ENCODE measurements at regions not wholly inside any gene's neighbourhood (a gene's known extent, or its start where the extent isn't known, plus 50 kb on each side); places are given as distances from the start of the nearest gene placed in this dataset.
A peak's percentile ranks its signal among the peaks of the same experiment; 100 is the strongest.
"Not testable (repeated sequence)": the region's sequence is repeated elsewhere in the genome, so short reads cannot be mapped to it uniquely, and the experiment has no call there.

- TF ChIP-seq ZNF184 (tag by site-specific recombination; IDR thresholded peaks at IDR 0.05) = no peak
- 0 out of 2 replicates have a peak, but pooled peaks have one; percentile 21 for TF ChIP-seq REST (tag by site-specific recombination; IDR thresholded peaks at IDR 0.05)
These were observed 277.1 kb upstream of the EYS start (continued) for GRCh38 chr6:65984089-65984488.

- CTCF ChIA-PET = no interaction called here
- Histone ChIP-seq H3K9me3 (ENCODE audit: control insufficient read depth, insufficient read depth, low read depth, low read length) (no peaks in the 10 kb centered on the region), H3K4me3 (ENCODE audit: low read depth, low read length) (no peak overlapping the region), H3K36me3 (ENCODE audit: control insufficient read depth in 2 of 2, insufficient read depth in 1 of 2, low read length in 2 of 2) (no peaks in the 10 kb centered on the region), H3K27ac (ENCODE audit: extremely low read depth, low read depth, low read length) (no peak overlapping the region), H3K4me1 (ENCODE audit: control insufficient read depth, insufficient read depth, low read length) (no peaks in the 10 kb centered on the region)
- POLR2A ChIA-PET = no interaction called here
- TF ChIP-seq ZNF654 (tag by site-specific recombination; IDR thresholded peaks at IDR 0.05; ENCODE audit: low read depth) = no peak
- TF ChIP-seq ZNF23 (tag by site-specific recombination; IDR thresholded peaks at IDR 0.05; ENCODE audit: borderline replicate concordance) = no peak
- TF ChIP-seq ZNF561 (tag by site-specific recombination; IDR thresholded peaks at IDR 0.05; ENCODE audit: borderline replicate concordance) = no peak
- TF ChIP-seq ZNF548 (tag by site-specific recombination; IDR thresholded peaks at IDR 0.05) = no peak
- no peak for TF ChIP-seq ZNF629 (tag by site-specific recombination; IDR thresholded peaks at IDR 0.05)
- no peak for TF ChIP-seq ZNF133 (tag by site-specific recombination; IDR thresholded peaks at IDR 0.05)
- TF ChIP-seq GLI4 (tag by site-specific recombination; IDR thresholded peaks at IDR 0.05) = no peak
- no peak for TF ChIP-seq ZNF18 (tag by site-specific recombination; IDR thresholded peaks at IDR 0.05)
- TF ChIP-seq ZNF449 (tag by site-specific recombination; IDR thresholded peaks at IDR 0.05) = no peak
- no peak for TF ChIP-seq ZBTB8A (tag by site-specific recombination; IDR thresholded peaks at IDR 0.05)
- no peak for TF ChIP-seq ZNF16 (tag by site-specific recombination; IDR thresholded peaks at IDR 0.05; ENCODE audit: low read depth)
- TF ChIP-seq PRDM1 (tag by site-specific recombination; IDR thresholded peaks at IDR 0.05) = no peak
These were observed 272.1 kb upstream of the EYS start for GRCh38 chr6:65979120-65979519.

- H3K4me3 ChIP-seq (ENCODE audit: low read depth, low read length); H3K4me1 ChIP-seq (ENCODE audit: control insufficient read depth, insufficient read depth, low read length); H3K27ac ChIP-seq (ENCODE audit: extremely low read depth, low read depth, low read length); CTCF ChIA-PET; H3K9me3 ChIP-seq (ENCODE audit: control insufficient read depth, insufficient read depth, low read depth, low read length); POLR2A ChIA-PET; H3K36me3 ChIP-seq (ENCODE audit: control insufficient read depth in 2 of 2, insufficient read depth in 1 of 2, low read length in 2 of 2): not testable (repeated sequence)
These were observed 264.2 kb upstream of the EYS start for GRCh38 chr6:65971252-65971651.

- Histone ChIP-seq H3K9me3 (ENCODE audit: control insufficient read depth, insufficient read depth, low read depth, low read length) (no peaks in the 10 kb centered on the region), H3K27ac (ENCODE audit: extremely low read depth, low read depth, low read length) (no peak overlapping the region), H3K4me1 (ENCODE audit: control insufficient read depth, insufficient read depth, low read length) (no peaks in the 10 kb centered on the region), H3K4me3 (ENCODE audit: low read depth, low read length) (no peak overlapping the region), H3K36me3 (ENCODE audit: control insufficient read depth in 2 of 2, insufficient read depth in 1 of 2, low read length in 2 of 2) (no peaks in the 10 kb centered on the region)
- POLR2A ChIA-PET = no interaction called here
- CTCF ChIA-PET = no interaction called here
- TF ChIP-seq ZBTB26 (tag by site-specific recombination; optimal IDR thresholded peaks at IDR 0.05) (no peak), SP7 (tag by site-specific recombination; IDR thresholded peaks at IDR 0.05) (no peak), ZBTB17 (tag by site-specific recombination; IDR thresholded peaks at IDR 0.05) (no peak), ZSCAN23 (tag by site-specific recombination; IDR thresholded peaks at IDR 0.05) (no peak), ZEB2 (tag by site-specific recombination; IDR thresholded peaks at IDR 0.05) (no peak), KLF9 (tag by site-specific recombination; IDR thresholded peaks at IDR 0.05; ENCODE audit: low read depth) (no peak), ZNF239 (tag by site-specific recombination; IDR thresholded peaks at IDR 0.05) (no peak), ZNF639 (tag by site-specific recombination; IDR thresholded peaks at IDR 0.05) (no peak), ZNF785 (tag by site-specific recombination; IDR thresholded peaks at IDR 0.05) (no peak)
These were observed 257.2 kb upstream of the EYS start for GRCh38 chr6:65964261-65964660.

Data from HEK293 (cell line).